WTC11 (cell line): ENCODE measurements at regions not wholly inside any gene's neighbourhood (a gene's known extent, or its start where the extent isn't known, plus 50 kb on each side); places are given as distances from the start of the nearest gene placed in this dataset.

Source experiments
- FOXJ3 ChIP-seq: sonication (generic); formaldehyde crosslinking; IDR thresholded peaks from 2 replicates; pipeline ENCODE4 v1.9.0; 2021; ENCODE audit warnings: missing genetic modification reagents, mild to moderate bottlenecking, borderline replicate concordance
- JUN ChIP-seq: sonication (generic); formaldehyde crosslinking; IDR thresholded peaks from 2 replicates; pipeline ENCODE4 v1.8.0; 2023; ENCODE audit warnings: mild to moderate bottlenecking, missing genetic modification reagents
- NR2C2 ChIP-seq: sonication (generic); formaldehyde crosslinking; IDR thresholded peaks from 2 replicates; pipeline ENCODE4 v1.8.0; 2022; ENCODE audit warnings: mild to moderate bottlenecking, missing genetic modification reagents
- SOX15 ChIP-seq: fragments of 250-450 bp; sonication (Bioruptor Pico); IDR thresholded peaks from 2 replicates; pipeline ENCODE4 v1.9.0; 2021; ENCODE audit warnings: mild to moderate bottlenecking
- SP1 ChIP-seq: sonication (generic); formaldehyde crosslinking; conservative IDR thresholded peaks from 2 replicates; pipeline ENCODE4 v1.8.1; 2022; ENCODE audit warnings: missing genetic modification reagents
- TEAD1 ChIP-seq: sonication (generic); formaldehyde crosslinking; IDR thresholded peaks from 2 replicates; pipeline ENCODE4 v1.8.0; 2022; ENCODE audit warnings: mild to moderate bottlenecking, missing genetic modification reagents
- ZNF232 ChIP-seq: sonication (generic); formaldehyde crosslinking; IDR thresholded peaks from 2 replicates; pipeline ENCODE4 v1.8.0; 2022; ENCODE audit warnings: mild to moderate bottlenecking, missing genetic modification reagents
- TF ChIP-seq, protein P1 (sequence below): fragments of 200-600 bp; IDR thresholded peaks from 2 replicates; pipeline ENCODE4 v1.8.0; 2022; ENCODE audit warnings: antibody characterized with exemption
- TF ChIP-seq, protein P2 (sequence below): sonication (generic); formaldehyde crosslinking; IDR thresholded peaks from 2 replicates; pipeline ENCODE4 v1.8.1; 2023; ENCODE audit warnings: mild to moderate bottlenecking, missing genetic modification reagents, borderline replicate concordance
- TF ChIP-seq, protein P3 (sequence below): sonication (generic); formaldehyde crosslinking; conservative IDR thresholded peaks from 2 replicates; pipeline ENCODE4 v1.8.1; 2022; ENCODE audit warnings: mild to moderate bottlenecking, missing genetic modification reagents
- TF ChIP-seq, protein P4 (sequence below): sonication (generic); formaldehyde crosslinking; IDR thresholded peaks from 2 replicates; pipeline ENCODE4 v1.8.0; 2022; ENCODE audit warnings: mild to moderate bottlenecking, missing genetic modification reagents
- TF ChIP-seq, protein P5 (sequence below): sonication (generic); formaldehyde crosslinking; IDR thresholded peaks from 2 replicates; pipeline ENCODE4 v1.8.1; 2022; ENCODE audit warnings: mild to moderate bottlenecking, missing genetic modification reagents, moderate library complexity, borderline replicate concordance

DNA sequence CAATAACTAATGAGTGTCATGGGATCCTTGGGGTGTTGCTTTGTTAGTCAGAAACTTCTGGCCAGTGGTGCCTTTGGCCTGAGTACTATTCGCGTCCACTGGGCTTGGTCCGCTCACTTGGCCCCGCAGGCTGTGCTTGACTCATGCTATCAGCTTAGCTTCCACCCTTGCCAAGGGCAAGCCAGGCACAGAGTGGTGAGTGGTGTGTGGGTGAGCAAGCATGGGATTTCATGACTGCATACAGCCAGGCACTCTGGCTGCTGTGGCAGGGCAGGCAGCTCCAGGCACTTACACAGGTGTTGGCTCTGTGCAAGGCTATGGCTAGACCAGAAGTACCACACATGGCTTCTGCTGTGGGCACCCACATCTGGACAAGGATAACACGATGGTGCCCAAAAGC, 1026.3 kb downstream of the PCDH19 start:
- TF ChIP-seq TEAD1, result no peak
- TF ChIP-seq, protein P1, sequence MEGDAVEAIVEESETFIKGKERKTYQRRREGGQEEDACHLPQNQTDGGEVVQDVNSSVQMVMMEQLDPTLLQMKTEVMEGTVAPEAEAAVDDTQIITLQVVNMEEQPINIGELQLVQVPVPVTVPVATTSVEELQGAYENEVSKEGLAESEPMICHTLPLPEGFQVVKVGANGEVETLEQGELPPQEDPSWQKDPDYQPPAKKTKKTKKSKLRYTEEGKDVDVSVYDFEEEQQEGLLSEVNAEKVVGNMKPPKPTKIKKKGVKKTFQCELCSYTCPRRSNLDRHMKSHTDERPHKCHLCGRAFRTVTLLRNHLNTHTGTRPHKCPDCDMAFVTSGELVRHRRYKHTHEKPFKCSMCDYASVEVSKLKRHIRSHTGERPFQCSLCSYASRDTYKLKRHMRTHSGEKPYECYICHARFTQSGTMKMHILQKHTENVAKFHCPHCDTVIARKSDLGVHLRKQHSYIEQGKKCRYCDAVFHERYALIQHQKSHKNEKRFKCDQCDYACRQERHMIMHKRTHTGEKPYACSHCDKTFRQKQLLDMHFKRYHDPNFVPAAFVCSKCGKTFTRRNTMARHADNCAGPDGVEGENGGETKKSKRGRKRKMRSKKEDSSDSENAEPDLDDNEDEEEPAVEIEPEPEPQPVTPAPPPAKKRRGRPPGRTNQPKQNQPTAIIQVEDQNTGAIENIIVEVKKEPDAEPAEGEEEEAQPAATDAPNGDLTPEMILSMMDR, result no peak
- TF ChIP-seq FOXJ3 (CRISPR knock-in tag), result no peak
- TF ChIP-seq NR2C2 (CRISPR knock-in tag), result no peak
- TF ChIP-seq SP1 (CRISPR knock-in tag), result no peak
- TF ChIP-seq JUN, result no peak
- TF ChIP-seq ZNF232 (CRISPR knock-in tag), result no peak
- TF ChIP-seq, protein P2, sequence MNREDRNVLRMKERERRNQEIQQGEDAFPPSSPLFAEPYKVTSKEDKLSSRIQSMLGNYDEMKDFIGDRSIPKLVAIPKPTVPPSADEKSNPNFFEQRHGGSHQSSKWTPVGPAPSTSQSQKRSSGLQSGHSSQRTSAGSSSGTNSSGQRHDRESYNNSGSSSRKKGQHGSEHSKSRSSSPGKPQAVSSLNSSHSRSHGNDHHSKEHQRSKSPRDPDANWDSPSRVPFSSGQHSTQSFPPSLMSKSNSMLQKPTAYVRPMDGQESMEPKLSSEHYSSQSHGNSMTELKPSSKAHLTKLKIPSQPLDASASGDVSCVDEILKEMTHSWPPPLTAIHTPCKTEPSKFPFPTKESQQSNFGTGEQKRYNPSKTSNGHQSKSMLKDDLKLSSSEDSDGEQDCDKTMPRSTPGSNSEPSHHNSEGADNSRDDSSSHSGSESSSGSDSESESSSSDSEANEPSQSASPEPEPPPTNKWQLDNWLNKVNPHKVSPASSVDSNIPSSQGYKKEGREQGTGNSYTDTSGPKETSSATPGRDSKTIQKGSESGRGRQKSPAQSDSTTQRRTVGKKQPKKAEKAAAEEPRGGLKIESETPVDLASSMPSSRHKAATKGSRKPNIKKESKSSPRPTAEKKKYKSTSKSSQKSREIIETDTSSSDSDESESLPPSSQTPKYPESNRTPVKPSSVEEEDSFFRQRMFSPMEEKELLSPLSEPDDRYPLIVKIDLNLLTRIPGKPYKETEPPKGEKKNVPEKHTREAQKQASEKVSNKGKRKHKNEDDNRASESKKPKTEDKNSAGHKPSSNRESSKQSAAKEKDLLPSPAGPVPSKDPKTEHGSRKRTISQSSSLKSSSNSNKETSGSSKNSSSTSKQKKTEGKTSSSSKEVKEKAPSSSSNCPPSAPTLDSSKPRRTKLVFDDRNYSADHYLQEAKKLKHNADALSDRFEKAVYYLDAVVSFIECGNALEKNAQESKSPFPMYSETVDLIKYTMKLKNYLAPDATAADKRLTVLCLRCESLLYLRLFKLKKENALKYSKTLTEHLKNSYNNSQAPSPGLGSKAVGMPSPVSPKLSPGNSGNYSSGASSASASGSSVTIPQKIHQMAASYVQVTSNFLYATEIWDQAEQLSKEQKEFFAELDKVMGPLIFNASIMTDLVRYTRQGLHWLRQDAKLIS (CRISPR knock-in tag), result no peak
- TF ChIP-seq SOX15 (CRISPR knock-in tag), result no peak
- TF ChIP-seq, protein P3, sequence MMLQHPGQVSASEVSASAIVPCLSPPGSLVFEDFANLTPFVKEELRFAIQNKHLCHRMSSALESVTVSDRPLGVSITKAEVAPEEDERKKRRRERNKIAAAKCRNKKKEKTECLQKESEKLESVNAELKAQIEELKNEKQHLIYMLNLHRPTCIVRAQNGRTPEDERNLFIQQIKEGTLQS (CRISPR knock-in tag), result no peak
- TF ChIP-seq, protein P4, sequence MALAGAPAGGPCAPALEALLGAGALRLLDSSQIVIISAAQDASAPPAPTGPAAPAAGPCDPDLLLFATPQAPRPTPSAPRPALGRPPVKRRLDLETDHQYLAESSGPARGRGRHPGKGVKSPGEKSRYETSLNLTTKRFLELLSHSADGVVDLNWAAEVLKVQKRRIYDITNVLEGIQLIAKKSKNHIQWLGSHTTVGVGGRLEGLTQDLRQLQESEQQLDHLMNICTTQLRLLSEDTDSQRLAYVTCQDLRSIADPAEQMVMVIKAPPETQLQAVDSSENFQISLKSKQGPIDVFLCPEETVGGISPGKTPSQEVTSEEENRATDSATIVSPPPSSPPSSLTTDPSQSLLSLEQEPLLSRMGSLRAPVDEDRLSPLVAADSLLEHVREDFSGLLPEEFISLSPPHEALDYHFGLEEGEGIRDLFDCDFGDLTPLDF (CRISPR knock-in tag), result no peak
- TF ChIP-seq, protein P5, sequence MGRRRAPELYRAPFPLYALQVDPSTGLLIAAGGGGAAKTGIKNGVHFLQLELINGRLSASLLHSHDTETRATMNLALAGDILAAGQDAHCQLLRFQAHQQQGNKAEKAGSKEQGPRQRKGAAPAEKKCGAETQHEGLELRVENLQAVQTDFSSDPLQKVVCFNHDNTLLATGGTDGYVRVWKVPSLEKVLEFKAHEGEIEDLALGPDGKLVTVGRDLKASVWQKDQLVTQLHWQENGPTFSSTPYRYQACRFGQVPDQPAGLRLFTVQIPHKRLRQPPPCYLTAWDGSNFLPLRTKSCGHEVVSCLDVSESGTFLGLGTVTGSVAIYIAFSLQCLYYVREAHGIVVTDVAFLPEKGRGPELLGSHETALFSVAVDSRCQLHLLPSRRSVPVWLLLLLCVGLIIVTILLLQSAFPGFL (CRISPR knock-in tag), result no peak
